ENCODE measurements at regions not wholly inside any gene's neighbourhood (a gene's known extent, or its start where the extent isn't known, plus 50 kb on each side); places are given as distances from the start of the nearest gene placed in this dataset.

- no peaks in the 10 kb centered on the region for H3K36me3 ChIP-seq
- no peak for TF ChIP-seq CTCF (IDR thresholded peaks at IDR 0.05)
- no peaks in the 10 kb centered on the region for H3K27me3 ChIP-seq
- intact Hi-C loops (cut with DNase I) = no loop called here
- peaks cover 0 to 4% (median 0%) of the 10 kb centered on the region in 11 donors for H3K9me3 ChIP-seq
- H3K4me3 ChIP-seq = no peak overlapping the region
- H3K27ac ChIP-seq = no peak overlapping the region
- H3K4me1 ChIP-seq = peaks cover 0 to 26% (median 10%) of the 10 kb centered on the region in 9 donors
- DNase-seq (no peak), ATAC-seq (no peak)
- WGBS, 2 donors = 84 to 87% methylated on average over 2 of the region's 2 CpGs
Measured at GRCh38 chr2:52502476-52502860, 1265.1 kb upstream of the CHAC2 start.

- peak in 1 of 8 donors; percentile 13 for ATAC-seq
- no peaks in the 10 kb centered on the region for H3K36me3 ChIP-seq
- H3K27ac ChIP-seq = no peak overlapping the region
- TF ChIP-seq CTCF (IDR thresholded peaks at IDR 0.05) = no peak
- 63 to 64% methylated on average over 2 of the region's 2 CpGs for WGBS, 2 donors
- peaks cover 0 to 26% (median 10%) of the 10 kb centered on the region in 9 donors for H3K4me1 ChIP-seq
- intact Hi-C loops (cut with DNase I) = no loop called here
- no peak overlapping the region for H3K4me3 ChIP-seq
- H3K9me3 ChIP-seq = peaks cover 0 to 6% (median 0%) of the 10 kb centered on the region in 11 donors
- DNase-seq = no peak
- H3K27me3 ChIP-seq = no peaks in the 10 kb centered on the region
Measured at GRCh38 chr2:52501715-52502475, 1265.7 kb upstream of the CHAC2 start.

- WGBS, 2 donors = 11 to 16% methylated on average over 2 of the region's 2 CpGs
- peak in 7 of 8 donors; percentile 59 to 93 (median 75) for ATAC-seq
- intact Hi-C loops (cut with DNase I) = no loop called here
Measured at GRCh38 chr2:52500561-52500960, 1267.0 kb upstream of the CHAC2 start.

More at GRCh38 chr2:52500561-52500960, 1267.0 kb upstream of the CHAC2 start:
- no peak for TF ChIP-seq CTCF (IDR thresholded peaks at IDR 0.05)
- Histone ChIP-seq H3K27ac (peak overlapping the region in 4 of 10 donors; percentile 4 to 46 (median 24)), H3K4me3 (no peak overlapping the region), H3K36me3 (no peaks in the 10 kb centered on the region), H3K27me3 (no peaks in the 10 kb centered on the region), H3K9me3 (peaks cover 0 to 6% (median 0%) of the 10 kb centered on the region in 11 donors), H3K4me1 (peaks cover 0 to 26% (median 10%) of the 10 kb centered on the region in 9 donors)
- peak in 1 of 2 donors; percentile 8 for DNase-seq
